ENCODE measurements at regions not wholly inside any gene's neighbourhood (a gene's known extent, or its start where the extent isn't known, plus 50 kb on each side); places are given as distances from the start of the nearest gene placed in this dataset.

GRCh38 chr2:64273524-64274398 lies 129.5 kb upstream of the PELI1 start:
- H3K4me2 ChIP-seq (ENCODE audit: low read length) = no peak overlapping the region
- H3K9ac ChIP-seq (ENCODE audit: low read length) = no peak overlapping the region
- TF ChIP-seq POLR2AphosphoS5 (IDR thresholded peaks at IDR 0.05) (no peak), MXI1 (conservative IDR thresholded peaks at IDR 0.05; ENCODE audit: poor library complexity, severe bottlenecking) (no peak), RAD21 (conservative IDR thresholded peaks at IDR 0.05) (no peak), SMC3 (conservative IDR thresholded peaks at IDR 0.05; ENCODE audit: poor library complexity) (no peak), EZH2 (IDR thresholded peaks at IDR 0.05; ENCODE audit: borderline replicate concordance, insufficient read depth, low read length, poor library complexity, severe bottlenecking) (no peak)
- H3K36me3 ChIP-seq (ENCODE audit: insufficient read depth, low read length) = no peaks in the 10 kb centered on the region
- H4K20me1 ChIP-seq (ENCODE audit: insufficient read depth) = no peaks in the 10 kb centered on the region
- H3K79me2 ChIP-seq (replicated peaks; ENCODE audit: insufficient read depth, low read length) = no peaks in the 10 kb centered on the region
- no peaks in the 10 kb centered on the region for H3K9me3 ChIP-seq (ENCODE audit: low read length)
- no peak overlapping the region for H3K27ac ChIP-seq (ENCODE audit: low read length)
- no peak overlapping the region for H2AFZ ChIP-seq (ENCODE audit: low read depth, low read length)
- no peaks in the 10 kb centered on the region for H3K9me2 ChIP-seq (ENCODE audit: insufficient read depth, low read length)
- H3K4me3 ChIP-seq (ENCODE audit: low read length) = no peak overlapping the region
- no peaks in the 10 kb centered on the region for H3F3A ChIP-seq (ENCODE audit: insufficient read depth, low read length, poor library complexity, severe bottlenecking)
- no peaks in the 10 kb centered on the region for H3K27me3 ChIP-seq (ENCODE audit: insufficient read depth, low read depth, low read length)

- Histone ChIP-seq H3K9me3 (ENCODE audit: low read length) (no peaks in the 10 kb centered on the region), H3K4me2 (ENCODE audit: low read length) (no peak overlapping the region), H3K27ac (ENCODE audit: low read length) (no peak overlapping the region), H3K4me3 (ENCODE audit: low read length) (no peak overlapping the region), H3K9me2 (ENCODE audit: insufficient read depth, low read length) (no peaks in the 10 kb centered on the region), H4K20me1 (ENCODE audit: insufficient read depth) (no peaks in the 10 kb centered on the region), H2AFZ (ENCODE audit: low read depth, low read length) (no peak overlapping the region), H3K79me2 (replicated peaks; ENCODE audit: insufficient read depth, low read length) (no peaks in the 10 kb centered on the region), H3F3A (ENCODE audit: insufficient read depth, low read length, poor library complexity, severe bottlenecking) (no peaks in the 10 kb centered on the region), H3K36me3 (ENCODE audit: insufficient read depth, low read length) (no peaks in the 10 kb centered on the region), H3K9ac (ENCODE audit: low read length) (no peak overlapping the region), H3K27me3 (ENCODE audit: insufficient read depth, low read depth, low read length) (no peaks in the 10 kb centered on the region)
- no peak for TF ChIP-seq REST (IDR thresholded peaks at IDR 0.05; ENCODE audit: borderline replicate concordance)
- no peak for TF ChIP-seq MXI1 (conservative IDR thresholded peaks at IDR 0.05; ENCODE audit: poor library complexity, severe bottlenecking)
- TF ChIP-seq EZH2 (IDR thresholded peaks at IDR 0.05; ENCODE audit: borderline replicate concordance, insufficient read depth, low read length, poor library complexity, severe bottlenecking) = no peak
- no peak for TF ChIP-seq POLR2AphosphoS5 (IDR thresholded peaks at IDR 0.05)
Measured at GRCh38 chr2:64274399-64275173, 130.4 kb upstream of the PELI1 start.

- H3K4me2 ChIP-seq (ENCODE audit: low read length) = no peak overlapping the region
- H4K20me1 ChIP-seq (ENCODE audit: insufficient read depth) = no peaks in the 10 kb centered on the region
- H3K9me3 ChIP-seq (ENCODE audit: low read length) = no peaks in the 10 kb centered on the region
- no peaks in the 10 kb centered on the region for H3K9me2 ChIP-seq (ENCODE audit: insufficient read depth, low read length)
- H3K79me2 ChIP-seq (replicated peaks; ENCODE audit: insufficient read depth, low read length) = no peaks in the 10 kb centered on the region
- H3K36me3 ChIP-seq (ENCODE audit: insufficient read depth, low read length) = no peaks in the 10 kb centered on the region
- H3K4me3 ChIP-seq (ENCODE audit: low read length) = no peak overlapping the region
- no peak for TF ChIP-seq TAF1 (IDR thresholded peaks at IDR 0.05; ENCODE audit: low read depth)
- no peak for TF ChIP-seq SMC3 (conservative IDR thresholded peaks at IDR 0.05; ENCODE audit: poor library complexity)
- TF ChIP-seq POLR2AphosphoS5 (IDR thresholded peaks at IDR 0.05) = no peak
- TF ChIP-seq EZH2 (IDR thresholded peaks at IDR 0.05; ENCODE audit: borderline replicate concordance, insufficient read depth, low read length, poor library complexity, severe bottlenecking) = no peak
- no peak for TF ChIP-seq RAD21 (conservative IDR thresholded peaks at IDR 0.05)
- TF ChIP-seq CTCF (IDR thresholded peaks at IDR 0.05; ENCODE audit: poor library complexity, severe bottlenecking) = no peak
- no peak for TF ChIP-seq EP300 (conservative IDR thresholded peaks at IDR 0.05; ENCODE audit: poor library complexity, severe bottlenecking)
- TF ChIP-seq MXI1 (conservative IDR thresholded peaks at IDR 0.05; ENCODE audit: poor library complexity, severe bottlenecking) = no peak
- no peak for TF ChIP-seq REST (IDR thresholded peaks at IDR 0.05; ENCODE audit: borderline replicate concordance)
- no peaks in the 10 kb centered on the region for H3K27me3 ChIP-seq (ENCODE audit: insufficient read depth, low read depth, low read length)
- no peak overlapping the region for H3K9ac ChIP-seq (ENCODE audit: low read length)
- H2AFZ ChIP-seq (ENCODE audit: low read depth, low read length) = no peak overlapping the region
- H3F3A ChIP-seq (ENCODE audit: insufficient read depth, low read length, poor library complexity, severe bottlenecking) = no peaks in the 10 kb centered on the region
- no peak overlapping the region for H3K27ac ChIP-seq (ENCODE audit: low read length)
Measured at GRCh38 chr2:64275174-64275466, 130.9 kb upstream of the PELI1 start.
